ENCODE measurements at regions not wholly inside any gene's neighbourhood (a gene's known extent, or its start where the extent isn't known, plus 50 kb on each side); places are given as distances from the start of the nearest gene placed in this dataset.

GRCh38 chr13:95455782-95456181 is 96.7 kb upstream of the CLDN10 start:
- DNase-seq: no peak

GRCh38 chr13:95456815-95457214 is 95.7 kb upstream of the CLDN10 start:
- no peak for DNase-seq

DNA sequence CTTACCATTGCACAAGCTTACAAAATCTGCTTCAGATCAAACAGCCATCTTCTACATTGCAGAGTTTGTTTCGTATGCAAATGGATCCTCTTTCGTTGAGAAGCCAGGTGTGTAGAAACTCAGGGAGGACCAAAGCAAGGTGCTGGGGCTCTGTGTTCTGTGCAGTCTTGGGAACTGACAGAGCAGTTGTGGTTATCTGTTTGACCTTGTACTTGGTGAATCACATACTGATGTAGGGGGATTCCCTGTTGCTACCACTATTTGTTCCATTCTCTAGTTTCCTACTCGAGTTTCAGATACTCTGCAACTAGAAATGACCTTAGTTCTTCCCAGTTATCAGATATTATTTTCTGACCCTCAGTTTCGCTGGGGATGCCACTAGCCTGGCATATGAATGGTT is 95.2 kb upstream of the CLDN10 start:
- DNase-seq: no peak

- no peak for DNase-seq
Observed at GRCh38 chr13:95462801-95463200, 89.7 kb upstream of the CLDN10 start.

DNA sequence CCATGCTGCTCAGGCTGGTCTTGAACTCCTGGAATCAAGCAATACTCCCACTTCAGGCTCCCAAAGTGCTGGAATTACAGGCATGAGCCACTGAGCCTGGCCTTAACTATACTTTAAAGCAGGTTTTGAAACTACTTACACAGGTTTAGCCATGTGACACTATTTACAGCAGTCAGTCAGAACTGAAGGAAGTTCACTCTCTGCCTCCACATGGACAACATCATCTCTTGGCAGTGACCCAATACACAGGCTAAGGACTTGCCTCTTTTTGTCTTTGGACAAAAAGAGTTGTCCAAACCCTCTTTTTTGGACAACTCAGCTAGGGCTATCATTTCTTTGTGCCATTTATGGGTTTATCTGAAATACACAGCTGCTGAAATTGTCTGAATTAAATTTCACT is 89.0 kb upstream of the CLDN10 start:
- no peak for DNase-seq

DNA sequence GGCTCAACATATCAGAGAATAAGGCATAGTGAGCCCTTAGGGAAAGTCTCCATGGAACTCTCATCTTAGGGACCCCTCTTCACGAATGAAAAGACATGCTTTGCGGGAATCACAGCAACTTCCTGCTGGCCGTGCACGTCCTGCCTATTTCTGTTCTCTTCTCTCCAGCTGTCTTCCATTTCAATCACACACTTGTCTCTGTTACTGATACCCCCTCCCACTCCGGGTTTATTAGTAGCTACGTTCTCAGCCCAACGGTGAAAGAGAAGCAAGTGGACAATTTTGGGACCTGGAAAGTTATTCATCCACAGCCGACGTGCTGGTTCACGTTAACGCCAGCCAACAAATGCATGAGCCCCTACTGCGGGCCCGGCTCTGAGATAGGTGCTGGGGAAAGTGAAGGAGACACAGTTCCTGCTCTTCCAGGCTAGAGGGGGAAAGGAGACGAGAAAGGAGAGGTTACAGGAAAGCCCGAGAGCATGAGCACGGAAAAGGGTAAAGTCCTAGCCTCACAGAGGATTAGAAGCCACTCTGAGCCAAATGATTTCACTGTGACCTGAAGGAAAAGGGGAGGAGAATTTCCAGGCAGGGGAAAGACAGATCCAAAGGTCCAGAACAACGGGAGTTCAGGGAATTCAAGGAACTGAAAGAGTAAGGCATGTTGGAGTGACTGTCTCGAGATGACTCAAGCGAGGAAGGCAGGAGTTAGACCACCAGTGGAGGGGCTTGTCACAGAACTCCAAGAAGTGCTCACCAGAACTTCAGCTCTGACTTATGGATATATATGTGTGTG is 81.8 kb upstream of the CLDN10 start:
- no peak for DNase-seq

GRCh38 chr13:95471960-95472359 is 80.6 kb upstream of the CLDN10 start:
- no peak for DNase-seq

DNA sequence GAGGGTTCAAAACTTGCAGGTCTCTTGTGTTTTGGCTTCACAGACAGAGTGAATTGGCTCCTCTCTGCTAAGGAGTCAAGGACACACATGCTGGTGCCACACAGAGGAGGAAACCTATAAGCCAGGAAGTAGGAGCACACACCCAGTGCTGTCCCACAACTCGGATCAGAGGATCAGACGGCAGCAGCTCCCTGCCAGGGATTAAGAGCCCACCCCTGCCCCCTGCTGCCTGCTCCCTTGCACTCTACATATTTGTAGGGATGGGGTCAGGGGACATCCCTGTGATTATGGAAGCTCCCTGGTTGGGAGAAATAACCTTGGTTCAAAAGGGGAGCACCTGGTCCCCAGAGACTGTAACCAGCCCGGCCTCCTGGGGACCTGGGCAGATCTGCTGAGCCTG is 77.5 kb upstream of the CLDN10 start:
- no peak for DNase-seq

DNA sequence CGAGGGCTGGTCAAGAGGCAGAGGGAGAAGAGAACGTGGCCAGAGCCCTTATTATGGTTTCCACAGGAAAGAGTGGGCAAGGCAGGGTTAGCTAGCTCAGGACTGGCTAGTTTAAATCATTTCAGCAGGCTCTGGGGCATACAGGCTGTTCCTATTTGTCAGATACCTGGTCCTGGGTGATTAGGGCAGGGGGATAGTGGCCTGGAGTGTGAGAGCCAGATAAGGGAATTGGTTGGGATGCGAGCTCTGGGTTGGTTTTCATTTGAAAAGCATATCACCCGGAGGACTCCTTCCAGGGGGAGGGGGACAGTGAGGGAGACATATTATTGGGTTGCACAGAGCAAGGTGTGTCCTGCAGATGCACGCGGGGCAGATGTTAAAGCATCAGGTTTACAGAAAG is 75.3 kb upstream of the CLDN10 start:
- DNase-seq: no peak

DNA sequence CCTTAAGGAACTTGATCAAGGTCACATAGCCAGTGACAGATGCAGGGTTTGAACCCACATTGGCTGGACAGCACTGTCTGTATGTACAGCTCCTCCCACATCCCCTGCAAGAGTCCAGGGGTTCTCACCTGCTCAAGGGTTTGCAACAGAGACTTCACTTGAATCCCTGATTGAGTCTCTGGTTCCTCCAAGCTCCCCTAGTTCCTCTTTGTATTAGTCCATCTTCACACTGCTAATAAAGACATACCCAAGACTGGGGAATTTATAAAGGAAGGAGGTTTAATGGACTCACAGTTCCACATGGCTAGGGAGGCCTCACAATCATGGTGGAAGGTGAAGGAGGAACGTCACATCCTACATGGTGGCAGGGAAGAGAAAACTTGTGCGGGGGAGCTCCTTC is 72.8 kb upstream of the CLDN10 start:
- no peak for DNase-seq

DNA sequence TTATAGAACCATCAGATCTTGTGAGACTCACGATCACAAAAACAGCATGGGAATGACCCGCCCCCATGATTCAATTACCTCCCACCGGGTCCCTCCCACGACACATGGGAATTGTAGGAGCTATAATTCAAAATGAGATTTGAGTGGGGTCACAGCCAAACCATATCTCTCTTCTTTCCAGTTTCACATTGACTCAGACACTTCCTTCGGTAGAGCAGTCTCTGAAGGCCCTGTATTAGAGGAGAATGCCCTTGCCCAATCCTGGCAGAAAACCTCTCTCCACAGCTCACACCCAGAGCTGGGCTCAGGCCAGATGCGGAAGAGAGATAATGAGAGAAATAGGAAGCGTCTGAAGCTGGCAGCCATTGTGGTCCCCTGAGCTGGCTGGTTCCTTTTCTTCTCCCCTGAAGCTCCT is 72.4 kb upstream of the CLDN10 start:
- no peak for DNase-seq

- no peak for DNase-seq
Observed at GRCh38 chr13:95480791-95481780, 71.4 kb upstream of the CLDN10 start.

GRCh38 chr13:95484052-95484451 is 68.5 kb upstream of the CLDN10 start:
- no peak for DNase-seq

DNA sequence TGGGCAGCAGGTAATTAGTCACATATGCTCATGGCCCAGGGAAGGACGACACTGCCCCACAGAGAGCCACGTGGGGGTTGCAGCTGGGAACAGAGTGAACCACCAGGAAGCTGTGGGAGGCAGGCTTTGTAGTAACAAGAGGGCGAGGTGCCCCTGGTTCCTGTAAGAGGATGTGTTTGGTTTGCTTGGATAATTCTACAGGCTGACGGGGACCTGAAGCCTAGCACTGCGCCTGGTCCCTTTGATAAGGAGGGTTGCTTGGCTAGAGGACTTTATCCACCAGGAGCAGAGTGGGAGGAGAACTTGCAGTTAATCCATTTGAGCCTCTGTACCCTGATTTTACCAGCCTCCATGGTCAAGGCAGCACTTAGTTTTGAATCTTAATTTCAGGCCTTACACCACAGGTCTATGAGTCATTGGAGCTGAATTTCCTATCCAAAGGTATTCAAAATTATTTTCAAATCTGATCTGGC is 67.4 kb upstream of the CLDN10 start:
- DNase-seq: no peak

DNA sequence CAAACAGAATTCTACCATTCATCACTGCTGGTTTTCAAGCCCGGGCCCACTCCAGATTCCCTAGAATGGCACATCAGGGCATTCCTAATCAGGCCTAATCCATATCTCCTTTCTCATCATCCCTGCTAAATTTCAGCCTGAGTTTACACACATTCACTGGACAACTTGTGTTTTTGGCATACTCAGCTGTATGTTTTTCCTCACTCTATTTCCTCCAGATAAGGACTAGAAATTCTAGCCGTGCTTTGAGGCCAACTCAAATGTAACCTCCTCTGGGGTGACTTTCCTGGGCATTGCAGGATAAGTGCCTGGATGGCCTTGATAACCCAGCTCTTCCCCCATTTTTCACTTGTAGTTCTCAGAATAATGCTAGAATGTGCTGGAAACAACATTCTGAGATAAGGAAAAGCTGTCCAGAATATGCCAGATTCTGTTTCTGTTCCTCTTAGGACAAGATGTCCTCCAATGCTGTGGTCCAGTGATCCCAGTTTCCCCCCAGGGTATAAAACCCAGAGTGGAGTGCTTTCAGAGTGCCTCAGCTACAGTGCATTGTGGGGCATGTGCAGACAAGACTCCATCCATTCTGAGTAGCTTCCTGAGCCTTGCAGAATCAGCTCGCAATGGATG is 66.9 kb upstream of the CLDN10 start:
- no peak for DNase-seq

- DNase-seq: no peak
Observed at GRCh38 chr13:95492044-95492801, 60.3 kb upstream of the CLDN10 start.

DNA sequence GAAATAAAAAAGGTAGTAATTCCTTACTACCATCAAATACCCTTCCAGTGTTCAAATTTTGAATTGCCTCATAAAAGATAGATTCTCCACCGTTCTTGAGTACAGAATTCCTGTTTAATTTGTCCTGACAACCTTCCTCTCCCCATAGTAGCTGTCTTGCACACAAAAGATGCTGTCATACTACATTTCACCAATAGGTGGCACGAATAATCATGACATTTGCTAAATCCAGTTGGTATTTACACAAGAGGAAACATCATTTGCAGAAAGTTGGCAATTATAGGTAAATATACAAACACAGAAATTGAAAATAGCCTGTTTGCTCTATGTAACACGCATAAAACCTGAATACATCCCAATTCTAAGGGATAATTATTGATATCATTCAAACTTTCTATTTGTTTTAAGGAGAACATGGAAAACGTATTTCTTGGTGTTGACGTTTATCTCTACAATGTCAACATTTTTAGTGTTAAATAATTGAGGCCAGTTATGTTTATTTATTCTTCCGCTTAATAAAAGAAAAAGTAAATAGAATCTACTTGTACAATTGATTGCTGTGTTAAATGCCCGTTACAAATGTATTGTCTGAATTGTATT is 58.3 kb upstream of the CLDN10 start:
- DNase-seq: peak; percentile 82

- DNase-seq: no peak
Observed at GRCh38 chr13:95496485-95496884, 56.0 kb upstream of the CLDN10 start.

DNA sequence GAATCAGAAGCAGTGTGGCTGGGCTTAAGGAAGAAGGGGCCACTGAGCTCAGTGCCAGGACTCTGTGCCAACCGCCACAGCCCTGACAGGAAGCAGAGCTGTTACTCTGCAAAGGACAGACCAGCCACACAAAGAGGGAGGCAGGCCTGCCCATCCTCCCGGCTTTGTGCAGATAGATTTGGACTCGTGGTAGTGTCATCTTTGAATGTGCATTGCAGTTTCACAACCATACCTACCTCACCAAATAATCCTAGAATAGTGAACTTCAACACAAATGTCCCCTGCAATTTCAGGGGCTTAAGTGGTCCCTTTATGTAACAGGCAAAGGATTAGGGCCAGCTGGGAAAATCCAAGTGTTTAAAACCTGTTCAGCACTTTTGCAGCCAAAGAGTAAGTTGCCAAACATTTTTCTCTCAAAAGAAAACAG is 55.1 kb upstream of the CLDN10 start:
- DNase-seq: peak; percentile 63

DNA sequence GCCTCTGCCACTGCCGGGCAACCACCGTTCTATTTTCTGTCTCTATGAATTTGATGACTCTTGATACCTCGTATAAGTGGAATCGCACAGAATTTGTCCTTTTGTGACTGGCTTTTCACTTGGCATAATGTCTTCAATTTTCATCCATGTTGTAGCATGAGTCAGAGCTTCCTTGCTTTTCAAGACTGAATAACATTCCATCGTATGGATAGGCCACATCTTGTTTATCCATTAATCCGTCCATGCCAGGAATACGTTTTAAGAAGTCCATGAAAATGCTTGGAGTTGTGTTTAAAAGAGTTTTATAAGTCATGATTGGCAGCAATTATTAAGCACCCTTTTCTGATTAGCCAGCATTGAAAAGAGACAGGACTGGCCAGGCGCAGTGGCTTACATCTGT is 53.6 kb upstream of the CLDN10 start:
- no peak for DNase-seq

DNA sequence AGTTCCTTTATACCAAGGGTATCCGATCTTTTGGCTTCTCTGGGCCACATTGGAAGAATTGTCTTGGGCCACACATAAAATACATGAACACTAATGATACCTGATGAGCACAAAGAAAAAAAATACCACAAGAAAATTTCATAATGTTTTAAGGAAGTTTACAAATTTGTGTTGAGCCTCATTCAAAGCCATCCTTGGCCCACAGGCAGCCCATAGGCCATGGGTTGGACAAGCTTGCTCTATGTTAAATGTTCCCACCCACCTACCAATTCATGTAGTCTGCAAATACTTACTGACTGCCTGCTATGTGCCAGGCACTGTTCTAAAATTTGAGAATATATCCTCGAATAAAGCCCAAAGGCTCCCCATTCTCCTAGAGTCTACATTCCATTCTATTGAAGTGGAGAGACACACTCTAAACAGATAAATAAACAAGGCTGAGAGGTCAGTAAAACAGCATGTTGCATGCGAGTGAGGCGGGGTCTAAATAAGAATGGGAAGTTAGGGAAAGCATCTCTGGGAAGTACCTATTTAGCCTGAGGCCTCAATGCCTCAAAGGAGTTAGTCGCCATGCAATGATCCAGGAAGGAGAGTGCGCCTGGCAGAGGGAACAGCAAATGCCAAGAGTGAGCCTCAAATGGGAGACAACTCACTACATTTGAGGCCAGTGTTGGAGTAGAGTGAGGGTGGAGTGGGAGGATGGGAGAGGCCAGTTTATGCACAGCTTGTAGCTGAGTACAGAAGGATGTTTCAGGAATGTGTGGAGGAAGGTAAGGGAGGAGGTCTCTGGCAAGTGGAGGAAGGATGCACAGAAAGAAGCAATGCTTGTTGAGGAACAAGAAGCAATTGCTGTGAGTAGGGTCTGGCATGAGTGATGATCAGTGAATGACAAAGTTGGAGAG is 52.5 kb upstream of the CLDN10 start:
- DNase-seq: no peak
